ENCODE measurements at regions not wholly inside any gene's neighbourhood (a gene's known extent, or its start where the extent isn't known, plus 50 kb on each side); places are given as distances from the start of the nearest gene placed in this dataset.

DNA sequence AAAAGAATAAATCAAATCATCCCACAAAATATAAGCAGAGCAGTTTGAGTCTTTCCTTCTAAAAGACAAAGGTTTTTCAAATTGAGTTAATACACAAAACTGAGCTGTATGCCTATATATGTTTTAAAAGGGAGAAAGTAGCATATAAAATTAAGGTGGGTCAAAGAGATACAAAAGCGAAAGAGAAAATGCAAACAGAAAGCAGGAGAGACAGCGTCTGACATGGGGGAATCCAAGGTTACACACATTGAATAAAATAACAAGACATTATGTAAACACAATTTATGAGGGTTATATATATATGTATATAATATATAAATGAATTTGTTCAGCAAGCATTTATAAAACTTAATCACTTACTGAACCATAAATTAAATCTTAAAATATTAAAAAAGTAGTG, 276.1 kb upstream of the LCORL start:
- H3K27me3 ChIP-seq (ENCODE audit: control insufficient read depth, low read length) = no peaks in the 10 kb centered on the region
- no peak overlapping the region for H3K4me3 ChIP-seq (ENCODE audit: low read length)
- no peaks in the 10 kb centered on the region for H3K9me2 ChIP-seq (replicated peaks; ENCODE audit: control insufficient read depth, low read length)
- H3K27ac ChIP-seq (ENCODE audit: low read depth, low read length) = no peak overlapping the region
- H3K9me3 ChIP-seq (ENCODE audit: control insufficient read depth, insufficient read depth, low read length) = no peaks in the 10 kb centered on the region
- no peaks in the 10 kb centered on the region for H3K79me2 ChIP-seq (ENCODE audit: control insufficient read depth, low read length)
- TF ChIP-seq EZH2phosphoT487 (IDR thresholded peaks at IDR 0.05; ENCODE audit: borderline replicate concordance, low read length) (no peak), CTCF (IDR thresholded peaks at IDR 0.05; ENCODE audit: low read depth, low read length, poor library complexity, severe bottlenecking) (no peak)
- no peaks in the 10 kb centered on the region for H4K20me1 ChIP-seq (ENCODE audit: control insufficient read depth, insufficient read depth, low read depth, low read length)
- H3F3A ChIP-seq (ENCODE audit: control insufficient read depth, insufficient read depth) = no peaks in the 10 kb centered on the region
- no peaks in the 10 kb centered on the region for H3K36me3 ChIP-seq (ENCODE audit: control insufficient read depth, low read length)
- no peak overlapping the region for H3K4me2 ChIP-seq (ENCODE audit: low read length)
- no peaks in the 10 kb centered on the region for H3K4me1 ChIP-seq (ENCODE audit: control insufficient read depth, low read length)

GRCh38 chr4:18296411-18296810, 274.9 kb upstream of the LCORL start:
- Histone ChIP-seq H3F3A (ENCODE audit: control insufficient read depth, insufficient read depth) (no peaks in the 10 kb centered on the region), H3K4me2 (ENCODE audit: low read length) (no peak overlapping the region), H3K79me2 (ENCODE audit: control insufficient read depth, low read length) (no peaks in the 10 kb centered on the region), H3K9me2 (replicated peaks; ENCODE audit: control insufficient read depth, low read length) (no peaks in the 10 kb centered on the region), H3K27ac (ENCODE audit: low read depth, low read length) (no peak overlapping the region), H3K9me3 (ENCODE audit: control insufficient read depth, insufficient read depth, low read length) (no peaks in the 10 kb centered on the region), H3K4me1 (ENCODE audit: control insufficient read depth, low read length) (no peaks in the 10 kb centered on the region), H3K4me3 (ENCODE audit: low read length) (no peak overlapping the region), H3K27me3 (ENCODE audit: control insufficient read depth, low read length) (no peaks in the 10 kb centered on the region), H3K36me3 (ENCODE audit: control insufficient read depth, low read length) (no peaks in the 10 kb centered on the region), H4K20me1 (ENCODE audit: control insufficient read depth, insufficient read depth, low read depth, low read length) (no peaks in the 10 kb centered on the region)
- TF ChIP-seq CTCF (IDR thresholded peaks at IDR 0.05; ENCODE audit: low read depth, low read length, poor library complexity, severe bottlenecking) = no peak
- no peak for TF ChIP-seq EZH2phosphoT487 (IDR thresholded peaks at IDR 0.05; ENCODE audit: borderline replicate concordance, low read length)

DNA sequence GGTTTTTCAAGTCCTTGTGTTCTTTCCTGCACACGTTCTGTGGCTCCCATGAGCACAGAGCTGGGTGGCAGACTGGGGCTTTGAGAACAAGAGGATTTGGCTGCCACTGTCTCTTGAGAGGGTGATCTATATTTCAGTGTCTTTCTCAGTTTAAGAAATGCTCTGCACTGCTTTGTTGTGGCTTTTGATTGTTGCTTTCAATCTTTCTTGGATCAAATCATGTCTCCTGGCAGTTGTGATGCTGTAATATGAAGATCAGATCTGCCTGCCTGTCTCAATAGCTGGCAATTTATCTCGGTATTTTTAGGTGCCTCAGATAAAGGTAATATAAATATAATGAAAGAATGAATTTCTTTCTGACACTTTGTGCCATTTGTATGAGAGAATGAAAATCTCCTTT, 273.3 kb upstream of the LCORL start:
- H3K4me1 ChIP-seq (ENCODE audit: control insufficient read depth, low read length) = no peaks in the 10 kb centered on the region
- no peak overlapping the region for H3K4me2 ChIP-seq (ENCODE audit: low read length)
- H3K36me3 ChIP-seq (ENCODE audit: control insufficient read depth, low read length) = no peaks in the 10 kb centered on the region
- no peaks in the 10 kb centered on the region for H3K27me3 ChIP-seq (ENCODE audit: control insufficient read depth, low read length)
- H3F3A ChIP-seq (ENCODE audit: control insufficient read depth, insufficient read depth) = no peaks in the 10 kb centered on the region
- no peaks in the 10 kb centered on the region for H3K9me2 ChIP-seq (replicated peaks; ENCODE audit: control insufficient read depth, low read length)
- no peaks in the 10 kb centered on the region for H4K20me1 ChIP-seq (ENCODE audit: control insufficient read depth, insufficient read depth, low read depth, low read length)
- no peak overlapping the region for H3K4me3 ChIP-seq (ENCODE audit: low read length)
- H3K9me3 ChIP-seq (ENCODE audit: control insufficient read depth, insufficient read depth, low read length) = no peaks in the 10 kb centered on the region
- H3K27ac ChIP-seq (ENCODE audit: low read depth, low read length) = no peak overlapping the region
- TF ChIP-seq EZH2phosphoT487 (IDR thresholded peaks at IDR 0.05; ENCODE audit: borderline replicate concordance, low read length) (no peak), CTCF (IDR thresholded peaks at IDR 0.05; ENCODE audit: low read depth, low read length, poor library complexity, severe bottlenecking) (no peak)
- no peaks in the 10 kb centered on the region for H3K79me2 ChIP-seq (ENCODE audit: control insufficient read depth, low read length)

- no peaks in the 10 kb centered on the region for H3K4me1 ChIP-seq (ENCODE audit: control insufficient read depth, low read length)
- H3K27me3 ChIP-seq (ENCODE audit: control insufficient read depth, low read length) = no peaks in the 10 kb centered on the region
- no peaks in the 10 kb centered on the region for H3K79me2 ChIP-seq (ENCODE audit: control insufficient read depth, low read length)
- no peak overlapping the region for H3K27ac ChIP-seq (ENCODE audit: low read depth, low read length)
- H3K9me2 ChIP-seq (replicated peaks; ENCODE audit: control insufficient read depth, low read length) = no peaks in the 10 kb centered on the region
- no peaks in the 10 kb centered on the region for H3K36me3 ChIP-seq (ENCODE audit: control insufficient read depth, low read length)
- no peaks in the 10 kb centered on the region for H4K20me1 ChIP-seq (ENCODE audit: control insufficient read depth, insufficient read depth, low read depth, low read length)
- no peak for TF ChIP-seq CTCF (IDR thresholded peaks at IDR 0.05; ENCODE audit: low read depth, low read length, poor library complexity, severe bottlenecking)
- no peak for TF ChIP-seq EZH2phosphoT487 (IDR thresholded peaks at IDR 0.05; ENCODE audit: borderline replicate concordance, low read length)
- no peaks in the 10 kb centered on the region for H3K9me3 ChIP-seq (ENCODE audit: control insufficient read depth, insufficient read depth, low read length)
- H3K4me3 ChIP-seq (ENCODE audit: low read length) = no peak overlapping the region
- H3F3A ChIP-seq (ENCODE audit: control insufficient read depth, insufficient read depth) = no peaks in the 10 kb centered on the region
- H3K4me2 ChIP-seq (ENCODE audit: low read length) = no peak overlapping the region
Observed at GRCh38 chr4:18294021-18294420, 272.5 kb upstream of the LCORL start.

Data from DOHH2 (cell line).